Osteoblast (primary cell): ENCODE measurements at regions not wholly inside any gene's neighbourhood (a gene's known extent, or its start where the extent isn't known, plus 50 kb on each side); places are given as distances from the start of the nearest gene placed in this dataset.

Experiments
- DNase-seq: peaks from one replicate; pipeline ENCODE4 v3.0.0; 2011; ENCODE audit warnings: low spot score, mixed read lengths; ENCODE audit not compliant: insufficient read length; ENCODE audit errors: missing footprints
- H2AFZ ChIP-seq: 2 replicates; pipeline ENCODE4 v1.6.0; 2011; ENCODE audit warnings: mild to moderate bottlenecking, low read length
- H3K27ac ChIP-seq: 2 replicates; pipeline ENCODE4 v1.5.1; 2011; ENCODE audit warnings: mild to moderate bottlenecking, low read depth, low read length, moderate library complexity
- H3K27me3 ChIP-seq: 2 replicates; pipeline ENCODE4 v1.6.0; 2012; ENCODE audit warnings: mild to moderate bottlenecking, control low read depth, inconsistent platforms, low read length, moderate library complexity; ENCODE audit not compliant: insufficient read depth
- H3K36me3 ChIP-seq: 2 replicates; pipeline ENCODE4 v1.5.1; 2011; ENCODE audit warnings: mild to moderate bottlenecking, low read length, control low read depth, moderate library complexity; ENCODE audit not compliant: insufficient read depth
- H3K4me1 ChIP-seq: 2 replicates; pipeline ENCODE4 v1.5.1; 2011; ENCODE audit warnings: mild to moderate bottlenecking, low read length, control low read depth, moderate library complexity; ENCODE audit not compliant: insufficient read depth
- H3K4me2 ChIP-seq: 2 replicates; pipeline ENCODE4 v1.6.0; 2011; ENCODE audit warnings: mild to moderate bottlenecking, low read length; ENCODE audit not compliant: insufficient read depth
- H3K4me3 ChIP-seq: fragments of 200-600 bp; sonication (generic); 3 replicates; pipeline ENCODE4 v1.5.1; 2012; ENCODE audit warnings: mild to moderate bottlenecking, low read length, inconsistent platforms; ENCODE audit not compliant: insufficient read depth
- H3K79me2 ChIP-seq: 2 replicates; pipeline ENCODE4 v1.6.0; 2012; ENCODE audit warnings: mild to moderate bottlenecking, low read length, control low read depth, inconsistent platforms; ENCODE audit not compliant: insufficient read depth
- H3K9me3 ChIP-seq: 2 replicates; pipeline ENCODE4 v1.5.1; 2011; ENCODE audit warnings: low read depth, low read length, control low read depth
- H4K20me1 ChIP-seq: 2 replicates; pipeline ENCODE4 v1.6.0; 2012; ENCODE audit warnings: mild to moderate bottlenecking, low read length, control low read depth; ENCODE audit not compliant: insufficient read depth
- TF ChIP-seq, protein P1 (sequence below): IDR thresholded peaks from 2 replicates; pipeline ENCODE4 v1.5.1; 2011; ENCODE audit warnings: mild to moderate bottlenecking, low read depth, low read length, moderate library complexity; ENCODE audit errors: extremely low read depth

DNA sequence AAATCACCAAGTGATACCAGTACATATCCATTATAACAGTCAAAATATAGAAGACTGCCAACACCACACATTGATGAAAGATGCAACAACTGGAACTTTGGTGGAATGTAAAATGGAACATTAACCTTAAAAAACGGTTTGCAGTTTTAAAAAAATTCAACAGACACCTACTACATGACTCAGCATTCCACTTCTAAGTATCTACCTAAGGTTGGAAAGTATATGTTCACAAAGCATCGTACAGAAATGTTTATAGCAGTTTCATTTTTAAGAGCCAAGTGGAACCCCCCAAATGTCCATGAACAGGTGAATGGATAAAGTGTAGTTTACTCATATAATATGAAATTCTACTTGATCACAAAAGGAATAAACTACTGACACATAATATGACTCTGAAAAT is 314.7 kb upstream of the ARRDC4 start:
- no peak overlapping the region for H2AFZ ChIP-seq
- no peaks in the 10 kb centered on the region for H3K9me3 ChIP-seq
- H3K4me2 ChIP-seq, result no peak overlapping the region
- H3K36me3 ChIP-seq, result no peaks in the 10 kb centered on the region
- no peak for DNase-seq
- no peaks in the 10 kb centered on the region for H3K27me3 ChIP-seq
- no peak overlapping the region for H3K4me3 ChIP-seq
- H3K4me1 ChIP-seq, result no peaks in the 10 kb centered on the region
- TF ChIP-seq, protein P1, sequence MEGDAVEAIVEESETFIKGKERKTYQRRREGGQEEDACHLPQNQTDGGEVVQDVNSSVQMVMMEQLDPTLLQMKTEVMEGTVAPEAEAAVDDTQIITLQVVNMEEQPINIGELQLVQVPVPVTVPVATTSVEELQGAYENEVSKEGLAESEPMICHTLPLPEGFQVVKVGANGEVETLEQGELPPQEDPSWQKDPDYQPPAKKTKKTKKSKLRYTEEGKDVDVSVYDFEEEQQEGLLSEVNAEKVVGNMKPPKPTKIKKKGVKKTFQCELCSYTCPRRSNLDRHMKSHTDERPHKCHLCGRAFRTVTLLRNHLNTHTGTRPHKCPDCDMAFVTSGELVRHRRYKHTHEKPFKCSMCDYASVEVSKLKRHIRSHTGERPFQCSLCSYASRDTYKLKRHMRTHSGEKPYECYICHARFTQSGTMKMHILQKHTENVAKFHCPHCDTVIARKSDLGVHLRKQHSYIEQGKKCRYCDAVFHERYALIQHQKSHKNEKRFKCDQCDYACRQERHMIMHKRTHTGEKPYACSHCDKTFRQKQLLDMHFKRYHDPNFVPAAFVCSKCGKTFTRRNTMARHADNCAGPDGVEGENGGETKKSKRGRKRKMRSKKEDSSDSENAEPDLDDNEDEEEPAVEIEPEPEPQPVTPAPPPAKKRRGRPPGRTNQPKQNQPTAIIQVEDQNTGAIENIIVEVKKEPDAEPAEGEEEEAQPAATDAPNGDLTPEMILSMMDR, result no peak
- no peaks in the 10 kb centered on the region for H3K79me2 ChIP-seq
- H4K20me1 ChIP-seq, result no peaks in the 10 kb centered on the region
- H3K27ac ChIP-seq, result no peak overlapping the region

DNA sequence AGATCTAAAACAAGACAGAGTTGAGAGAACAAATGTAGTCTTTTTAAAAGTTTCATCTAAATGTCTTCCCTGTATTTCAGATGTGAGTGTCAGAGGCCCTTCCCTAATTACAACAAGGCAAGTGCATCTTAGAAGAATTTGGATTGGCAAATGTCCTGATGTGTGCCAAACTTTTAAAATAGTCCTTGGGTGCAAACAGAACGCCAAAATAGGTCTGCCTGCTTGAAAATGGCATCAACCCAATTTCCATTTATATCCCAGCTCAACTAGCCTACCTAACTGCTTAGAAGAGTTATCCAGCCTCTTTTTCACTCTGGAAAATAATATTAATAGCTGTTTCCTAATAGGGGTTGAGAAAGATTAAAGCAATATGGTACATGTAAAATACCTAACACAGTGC is 311.8 kb upstream of the ARRDC4 start:
- H4K20me1 ChIP-seq, result no peaks in the 10 kb centered on the region
- H2AFZ ChIP-seq, result no peak overlapping the region
- H3K27me3 ChIP-seq, result no peaks in the 10 kb centered on the region
- no peak overlapping the region for H3K4me3 ChIP-seq
- no peaks in the 10 kb centered on the region for H3K4me1 ChIP-seq
- no peaks in the 10 kb centered on the region for H3K79me2 ChIP-seq
- H3K36me3 ChIP-seq, result no peaks in the 10 kb centered on the region
- no peak overlapping the region for H3K27ac ChIP-seq
- H3K9me3 ChIP-seq, result no peaks in the 10 kb centered on the region
- DNase-seq, result no peak
- no peak overlapping the region for H3K4me2 ChIP-seq
- TF ChIP-seq, protein P1, result no peak

DNA sequence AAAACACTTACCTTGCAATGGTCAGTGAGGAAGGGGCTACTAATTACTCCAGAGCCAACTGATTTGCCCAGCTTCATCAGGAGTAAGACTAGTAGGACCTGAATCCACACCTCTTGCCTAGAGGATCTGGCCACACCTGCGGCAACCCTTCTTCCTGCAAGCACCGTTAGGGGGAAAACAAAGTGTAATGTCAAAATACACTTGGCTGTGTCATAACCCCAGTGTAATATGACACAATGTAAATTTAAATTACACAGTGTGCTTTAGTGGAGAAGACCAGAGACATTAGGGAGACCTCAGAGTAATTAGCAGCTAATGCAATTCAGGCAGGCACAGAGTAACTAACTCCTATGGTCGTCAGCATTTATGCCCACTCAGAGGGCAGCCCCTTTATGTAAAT is 308.5 kb upstream of the ARRDC4 start:
- no peak overlapping the region for H3K27ac ChIP-seq
- H3K4me1 ChIP-seq, result no peaks in the 10 kb centered on the region
- H3K36me3 ChIP-seq, result no peaks in the 10 kb centered on the region
- peaks cover 1% of the 10 kb centered on the region for H3K9me3 ChIP-seq
- no peak overlapping the region for H2AFZ ChIP-seq
- TF ChIP-seq, protein P1, result no peak
- no peak for DNase-seq
- H3K4me3 ChIP-seq, result no peak overlapping the region
- no peak overlapping the region for H3K4me2 ChIP-seq
- no peaks in the 10 kb centered on the region for H3K27me3 ChIP-seq
- H4K20me1 ChIP-seq, result no peaks in the 10 kb centered on the region
- H3K79me2 ChIP-seq, result no peaks in the 10 kb centered on the region

DNA sequence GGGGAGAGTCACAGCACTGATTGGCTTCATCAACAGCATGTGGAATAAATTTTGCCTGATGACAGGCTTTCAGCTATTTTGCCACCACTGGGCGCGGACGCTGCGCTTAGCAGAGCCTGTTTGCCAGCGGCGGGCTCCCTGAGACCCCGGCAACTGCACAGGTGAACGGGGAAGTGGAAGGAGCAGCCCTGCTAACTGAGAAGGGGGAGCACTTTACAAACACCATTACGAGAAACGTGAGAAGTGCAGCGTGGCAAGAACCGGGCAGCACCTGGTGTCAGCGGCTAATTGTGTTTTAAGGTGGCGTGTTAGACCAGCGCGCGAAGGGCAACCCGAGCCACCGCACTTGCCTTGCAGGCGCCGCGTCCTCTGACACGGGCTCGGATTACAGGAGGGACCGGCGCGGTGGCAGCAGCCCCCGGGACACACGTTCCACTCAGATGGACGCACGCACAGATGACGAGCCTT is 307.8 kb upstream of the ARRDC4 start:
- Histone ChIP-seq H3K4me3 (no peak overlapping the region), H3K27ac (no peak overlapping the region), H3K4me1 (no peaks in the 10 kb centered on the region), H3K79me2 (no peaks in the 10 kb centered on the region), H3K4me2 (no peak overlapping the region), H3K27me3 (no peaks in the 10 kb centered on the region), H3K36me3 (no peaks in the 10 kb centered on the region), H3K9me3 (peaks cover 1% of the 10 kb centered on the region), H2AFZ (no peak overlapping the region), H4K20me1 (no peaks in the 10 kb centered on the region)
- no peak for DNase-seq
- TF ChIP-seq, protein P1, result no peak
